Uterus (tissue), 3 donors: ENCODE measurements at regions not wholly inside any gene's neighbourhood (a gene's known extent, or its start where the extent isn't known, plus 50 kb on each side); places are given as distances from the start of the nearest gene placed in this dataset.

Experiments used
- DNase-seq, 2 donors: peaks; one replicate each; pipeline ENCODE4 v3.0.0-alpha.2; 2019 to 2020
- H3K27ac ChIP-seq, 2 donors: fragments of 200-600 bp; sonication (generic); 1 replicate in 1 of 2; 2 replicates in 1 of 2; pipeline ENCODE4 v1.5.1; 2016 to 2018
- H3K27me3 ChIP-seq, 2 donors: fragments of 200-600 bp; sonication (generic); one replicate each; pipeline ENCODE4 v1.5.1; 2018 to 2019; ENCODE audit warnings: control low read depth in 1 of 2
- H3K36me3 ChIP-seq, 2 donors: fragments of 200-600 bp; sonication (generic); one replicate each; pipeline ENCODE4 v1.5.1; 2019; ENCODE audit warnings: control low read depth in 1 of 2
- H3K4me1 ChIP-seq, 2 donors: fragments of 200-600 bp; sonication (generic); one replicate each; pipeline ENCODE4 v1.5.1; 2018 to 2019; ENCODE audit warnings: control low read depth in 1 of 2
- H3K4me3 ChIP-seq, 2 donors: fragments of 200-600 bp; sonication (generic); 1 replicate in 1 of 2; 2 replicates in 1 of 2; pipeline ENCODE4 v1.5.1; 2018 to 2019; ENCODE audit warnings: mild to moderate bottlenecking in 1 of 2
- H3K9me3 ChIP-seq, 2 donors: fragments of 200-600 bp; sonication (generic); one replicate each; pipeline ENCODE4 v1.5.1; 2019; ENCODE audit warnings: control low read depth in 1 of 2
- POLR2A ChIP-seq, 2 donors: fragments of 450-650 bp; IDR thresholded peaks; one replicate each; pipeline ENCODE4 v1.6.1; 2016; ENCODE audit warnings: antibody characterized with exemption in 2 of 2, mild to moderate bottlenecking in 1 of 2, moderate library complexity in 1 of 2
- intact Hi-C: fragments of 100-400 bp; cut with DNase I; formaldehyde crosslinking; loops from one replicate; pipeline ENCODE4 v1.15.1; 2023; ENCODE audit warnings: low total_unique reads
- TF ChIP-seq, protein P1 (sequence below), 4 experiments: fragments of 200-600 bp in 2 of 4; fragments of 450-650 bp in 2 of 4; sonication (generic) in 2 of 4; IDR thresholded peaks; one replicate each; pipeline ENCODE4 v1.5.1; 2016 to 2019; ENCODE audit warnings: antibody characterized with exemption in 4 of 4, mild to moderate bottlenecking in 2 of 4, moderate library complexity in 1 of 4
- donor health status: DM: yes; HTN: yes; CAD: no.

DNA sequence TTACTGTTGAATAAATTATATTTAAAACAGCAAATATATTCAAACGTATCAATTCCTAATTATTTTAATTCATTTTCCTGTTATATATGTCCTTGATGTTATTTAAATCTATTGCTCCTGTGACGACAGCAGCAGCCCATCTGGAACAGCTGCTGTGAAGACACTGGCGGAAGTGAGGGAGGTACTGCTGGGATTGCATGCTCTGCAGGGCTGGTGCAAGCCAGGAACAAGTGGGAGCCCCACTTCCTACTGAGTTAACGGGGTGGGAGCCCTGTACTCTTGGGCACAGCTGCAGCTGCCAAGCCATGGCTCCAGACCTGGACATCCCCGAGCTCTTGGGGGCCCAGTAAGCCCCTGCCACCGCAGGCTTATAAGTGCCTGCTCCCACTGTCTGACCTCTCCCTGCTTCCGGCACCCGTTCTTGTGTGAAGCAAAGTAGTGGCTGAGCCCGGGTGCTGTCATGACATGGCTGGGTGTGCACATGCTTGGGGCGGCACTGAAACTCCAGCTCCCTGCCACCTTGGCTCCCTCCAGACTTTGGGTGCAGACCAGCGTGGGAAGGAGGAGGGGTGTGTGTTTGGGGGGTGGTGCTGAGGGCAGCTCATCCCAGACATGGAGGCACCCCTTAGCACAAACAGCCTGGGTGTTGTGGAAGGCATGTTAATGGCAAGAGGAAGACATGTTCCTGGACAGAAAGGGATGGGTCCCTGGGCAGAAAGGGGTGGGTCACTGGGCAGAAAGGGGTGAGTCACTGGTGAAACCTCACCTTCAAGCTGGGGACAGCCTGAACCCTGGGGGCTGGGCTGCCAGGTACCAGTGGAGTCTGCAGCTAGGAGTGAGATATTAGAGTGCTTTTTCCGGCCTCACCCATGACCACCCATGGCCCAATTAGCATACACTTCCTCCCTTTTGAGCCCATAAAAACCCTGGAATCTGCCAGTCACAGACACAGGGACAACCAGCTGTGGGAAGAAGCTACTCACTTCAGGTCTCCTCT lies 1981.3 kb upstream of the IGFBP7 start:
- H3K4me1 ChIP-seq = no peaks in the 10 kb centered on the region
- H3K36me3 ChIP-seq = no peaks in the 10 kb centered on the region
- no peak overlapping the region for H3K4me3 ChIP-seq
- H3K27ac ChIP-seq = no peak overlapping the region
- H3K9me3 ChIP-seq = no peaks in the 10 kb centered on the region
- no peaks in the 10 kb centered on the region for H3K27me3 ChIP-seq
- intact Hi-C loops = no loop called here
- peak in 1 of 2 donors; percentile 9 for DNase-seq
- TF ChIP-seq, protein P1, sequence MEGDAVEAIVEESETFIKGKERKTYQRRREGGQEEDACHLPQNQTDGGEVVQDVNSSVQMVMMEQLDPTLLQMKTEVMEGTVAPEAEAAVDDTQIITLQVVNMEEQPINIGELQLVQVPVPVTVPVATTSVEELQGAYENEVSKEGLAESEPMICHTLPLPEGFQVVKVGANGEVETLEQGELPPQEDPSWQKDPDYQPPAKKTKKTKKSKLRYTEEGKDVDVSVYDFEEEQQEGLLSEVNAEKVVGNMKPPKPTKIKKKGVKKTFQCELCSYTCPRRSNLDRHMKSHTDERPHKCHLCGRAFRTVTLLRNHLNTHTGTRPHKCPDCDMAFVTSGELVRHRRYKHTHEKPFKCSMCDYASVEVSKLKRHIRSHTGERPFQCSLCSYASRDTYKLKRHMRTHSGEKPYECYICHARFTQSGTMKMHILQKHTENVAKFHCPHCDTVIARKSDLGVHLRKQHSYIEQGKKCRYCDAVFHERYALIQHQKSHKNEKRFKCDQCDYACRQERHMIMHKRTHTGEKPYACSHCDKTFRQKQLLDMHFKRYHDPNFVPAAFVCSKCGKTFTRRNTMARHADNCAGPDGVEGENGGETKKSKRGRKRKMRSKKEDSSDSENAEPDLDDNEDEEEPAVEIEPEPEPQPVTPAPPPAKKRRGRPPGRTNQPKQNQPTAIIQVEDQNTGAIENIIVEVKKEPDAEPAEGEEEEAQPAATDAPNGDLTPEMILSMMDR (IDR thresholded peaks at IDR 0.05) = no peak
- TF ChIP-seq POLR2A (IDR thresholded peaks at IDR 0.05) = no peak

GRCh38 chr4:59094505-59094904 lies 1984.3 kb upstream of the IGFBP7 start:
- no peaks in the 10 kb centered on the region for H3K36me3 ChIP-seq
- no peaks in the 10 kb centered on the region for H3K27me3 ChIP-seq
- TF ChIP-seq, protein P1 (IDR thresholded peaks at IDR 0.05) = no peak
- TF ChIP-seq POLR2A (IDR thresholded peaks at IDR 0.05) = no peak
- H3K27ac ChIP-seq = no peak overlapping the region
- no peak for DNase-seq
- no peaks in the 10 kb centered on the region for H3K4me1 ChIP-seq
- no peaks in the 10 kb centered on the region for H3K9me3 ChIP-seq
- no peak overlapping the region for H3K4me3 ChIP-seq
- intact Hi-C loops = no loop called here

DNA sequence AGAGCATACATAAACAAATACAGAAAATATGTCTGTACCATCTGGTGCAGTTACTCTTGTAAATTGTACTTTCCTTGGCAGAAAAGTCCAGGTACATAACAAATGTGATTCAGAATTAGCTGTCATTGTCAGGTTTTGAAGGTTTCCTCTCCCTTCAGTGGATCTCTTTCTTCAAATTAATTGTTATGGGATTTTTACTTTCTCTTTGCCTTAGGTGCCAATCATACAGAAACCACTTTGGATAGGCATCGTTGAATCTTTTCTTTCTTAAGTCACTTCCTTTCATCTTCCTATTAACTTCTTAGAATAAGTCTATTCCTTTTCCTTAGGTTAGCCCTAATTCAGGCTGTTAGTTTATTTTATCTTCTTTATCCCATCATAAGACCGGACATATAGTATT lies 1992.1 kb upstream of the IGFBP7 start:
- Histone ChIP-seq H3K27ac (no peak overlapping the region), H3K9me3 (no peaks in the 10 kb centered on the region), H3K36me3 (no peaks in the 10 kb centered on the region), H3K4me3 (no peak overlapping the region), H3K27me3 (no peaks in the 10 kb centered on the region), H3K4me1 (no peaks in the 10 kb centered on the region)
- intact Hi-C loops = no loop called here
- no peak for DNase-seq
- TF ChIP-seq, protein P1 (IDR thresholded peaks at IDR 0.05) = no peak
- TF ChIP-seq POLR2A (IDR thresholded peaks at IDR 0.05) = no peak

- Histone ChIP-seq H3K27ac (no peak overlapping the region), H3K27me3 (no peaks in the 10 kb centered on the region), H3K4me1 (no peaks in the 10 kb centered on the region), H3K36me3 (no peaks in the 10 kb centered on the region), H3K4me3 (no peak overlapping the region), H3K9me3 (no peaks in the 10 kb centered on the region)
- DNase-seq = no peak
- TF ChIP-seq POLR2A (IDR thresholded peaks at IDR 0.05) = no peak
- intact Hi-C loops = no loop called here
These were observed 2010.2 kb upstream of the IGFBP7 start for GRCh38 chr4:59120287-59120814.

DNA sequence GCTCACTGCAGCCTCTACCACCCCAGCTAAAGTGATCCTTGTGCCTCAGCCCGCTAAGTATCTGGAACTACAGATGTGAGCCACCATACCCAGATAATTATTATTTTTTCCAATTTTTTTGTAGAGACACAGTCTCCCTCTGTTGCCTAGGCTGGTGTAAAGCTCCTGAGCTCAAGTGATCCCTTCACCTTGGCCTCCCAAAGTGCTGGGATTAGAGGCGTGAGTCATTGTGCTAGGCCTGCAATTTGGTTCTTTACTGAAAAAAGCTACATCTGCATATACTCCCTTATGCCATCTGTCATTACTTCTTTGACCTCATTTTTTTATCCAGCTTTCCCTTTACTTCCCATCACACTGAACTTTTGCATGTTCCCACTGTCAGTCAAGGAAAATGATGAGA lies 2012.4 kb upstream of the IGFBP7 start:
- Histone ChIP-seq H3K27ac (no peak overlapping the region), H3K36me3 (no peaks in the 10 kb centered on the region), H3K27me3 (no peaks in the 10 kb centered on the region), H3K4me3 (no peak overlapping the region), H3K4me1 (no peaks in the 10 kb centered on the region), H3K9me3 (no peaks in the 10 kb centered on the region)
- no peak for DNase-seq
- intact Hi-C loops = no loop called here
- TF ChIP-seq, protein P1 (IDR thresholded peaks at IDR 0.05) = no peak
- no peak for TF ChIP-seq POLR2A (IDR thresholded peaks at IDR 0.05)
